ENCODE measurements at regions not wholly inside any gene's neighbourhood (a gene's known extent, or its start where the extent isn't known, plus 50 kb on each side); places are given as distances from the start of the nearest gene placed in this dataset.

DNA sequence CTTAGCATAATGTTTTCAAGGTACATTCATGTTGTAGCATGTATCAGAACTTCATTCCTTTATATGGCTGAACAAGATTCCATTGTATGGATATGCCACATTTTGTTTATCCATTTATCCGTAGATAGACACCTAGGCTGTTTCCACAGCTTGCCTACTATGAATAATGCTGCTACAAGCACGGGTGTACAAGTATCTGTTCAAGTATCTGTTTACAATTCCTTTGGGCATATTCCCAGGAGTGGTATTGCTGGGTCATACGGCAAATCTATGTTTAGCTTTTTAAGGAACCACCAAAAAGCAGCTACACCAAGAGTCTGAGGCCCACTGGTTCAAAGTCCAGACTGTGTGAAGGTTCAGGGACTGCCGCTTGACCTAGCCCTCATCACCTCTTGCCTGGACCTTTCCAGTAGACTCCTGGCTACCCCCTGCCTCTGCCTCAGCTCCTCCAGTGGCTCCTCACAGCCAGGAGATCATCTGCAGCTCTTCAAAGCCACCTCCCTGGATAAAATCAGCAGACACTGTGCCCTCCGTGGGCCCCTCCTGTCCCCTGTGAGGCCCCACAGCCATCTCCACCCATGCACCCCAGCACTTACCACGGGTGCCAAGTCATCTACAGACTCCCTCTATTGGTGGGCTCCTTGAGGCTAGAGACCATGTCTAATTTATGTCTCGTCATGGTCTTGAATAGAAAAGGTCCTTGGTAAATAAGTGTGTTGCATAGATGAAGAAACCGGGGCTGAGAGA is 160.3 kb downstream of the MN1 start:
- Histone ChIP-seq H3K79me2 (ENCODE audit: insufficient read depth, low read length) (no peaks in the 10 kb centered on the region), H3K36me3 (ENCODE audit: insufficient read depth, low read length) (no peaks in the 10 kb centered on the region), H2AFZ (ENCODE audit: low read depth, low read length) (no peak overlapping the region), H3K9me3 (ENCODE audit: insufficient read depth, low read depth, low read length) (no peaks in the 10 kb centered on the region), H3K4me2 (ENCODE audit: low read length) (no peak overlapping the region), H3K9ac (ENCODE audit: low read length) (no peak overlapping the region), H3K27me3 (ENCODE audit: insufficient read depth, low read length) (peaks cover 8% of the 10 kb centered on the region), H3K4me1 (ENCODE audit: insufficient read depth, low read length) (peaks cover 2% of the 10 kb centered on the region), H4K20me1 (ENCODE audit: insufficient read depth, low read length) (no peaks in the 10 kb centered on the region), H3K4me3 (ENCODE audit: insufficient read depth, low read depth, low read length) (no peak overlapping the region), H3K27ac (ENCODE audit: low read depth, low read length) (no peak overlapping the region)
- TF ChIP-seq, protein P1, sequence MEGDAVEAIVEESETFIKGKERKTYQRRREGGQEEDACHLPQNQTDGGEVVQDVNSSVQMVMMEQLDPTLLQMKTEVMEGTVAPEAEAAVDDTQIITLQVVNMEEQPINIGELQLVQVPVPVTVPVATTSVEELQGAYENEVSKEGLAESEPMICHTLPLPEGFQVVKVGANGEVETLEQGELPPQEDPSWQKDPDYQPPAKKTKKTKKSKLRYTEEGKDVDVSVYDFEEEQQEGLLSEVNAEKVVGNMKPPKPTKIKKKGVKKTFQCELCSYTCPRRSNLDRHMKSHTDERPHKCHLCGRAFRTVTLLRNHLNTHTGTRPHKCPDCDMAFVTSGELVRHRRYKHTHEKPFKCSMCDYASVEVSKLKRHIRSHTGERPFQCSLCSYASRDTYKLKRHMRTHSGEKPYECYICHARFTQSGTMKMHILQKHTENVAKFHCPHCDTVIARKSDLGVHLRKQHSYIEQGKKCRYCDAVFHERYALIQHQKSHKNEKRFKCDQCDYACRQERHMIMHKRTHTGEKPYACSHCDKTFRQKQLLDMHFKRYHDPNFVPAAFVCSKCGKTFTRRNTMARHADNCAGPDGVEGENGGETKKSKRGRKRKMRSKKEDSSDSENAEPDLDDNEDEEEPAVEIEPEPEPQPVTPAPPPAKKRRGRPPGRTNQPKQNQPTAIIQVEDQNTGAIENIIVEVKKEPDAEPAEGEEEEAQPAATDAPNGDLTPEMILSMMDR (IDR thresholded peaks at IDR 0.05; ENCODE audit: insufficient read depth, low read depth, low read length) = no peak
- no peak for TF ChIP-seq EZH2 (IDR thresholded peaks at IDR 0.05; ENCODE audit: insufficient read depth, low read length)
- Mint-ChIP-seq H3K36me3 (ENCODE audit: low read depth, unreplicated experiment) (no peaks in the 10 kb centered on the region), H3K9me3 (ENCODE audit: unreplicated experiment) (peaks cover 2% of the 10 kb centered on the region), H3K4me3 (ENCODE audit: unreplicated experiment) (no peak overlapping the region), H3K4me1 (ENCODE audit: low read depth, unreplicated experiment) (no peaks in the 10 kb centered on the region), H3K27ac (ENCODE audit: unreplicated experiment) (no peak overlapping the region), H3K27me3 (ENCODE audit: low read depth, unreplicated experiment) (peaks cover 24% of the 10 kb centered on the region)
- FAIRE-seq (no peak), DNase-seq (ENCODE audit: low read depth) (peak; percentile 27)

- Mint-ChIP-seq H3K9me3 (ENCODE audit: unreplicated experiment) (peaks cover 2% of the 10 kb centered on the region), H3K27ac (ENCODE audit: unreplicated experiment) (no peak overlapping the region), H3K4me3 (ENCODE audit: unreplicated experiment) (no peak overlapping the region), H3K36me3 (ENCODE audit: low read depth, unreplicated experiment) (no peaks in the 10 kb centered on the region), H3K4me1 (ENCODE audit: low read depth, unreplicated experiment) (no peaks in the 10 kb centered on the region), H3K27me3 (ENCODE audit: low read depth, unreplicated experiment) (peaks cover 16% of the 10 kb centered on the region)
- FAIRE-seq (no peak), DNase-seq (ENCODE audit: low read depth) (no peak)
- Histone ChIP-seq H3K27me3 (ENCODE audit: insufficient read depth, low read length) (peaks cover 6% of the 10 kb centered on the region), H3K4me1 (ENCODE audit: insufficient read depth, low read length) (peaks cover 2% of the 10 kb centered on the region), H4K20me1 (ENCODE audit: insufficient read depth, low read length) (no peaks in the 10 kb centered on the region), H3K4me3 (ENCODE audit: insufficient read depth, low read depth, low read length) (no peak overlapping the region), H3K79me2 (ENCODE audit: insufficient read depth, low read length) (no peaks in the 10 kb centered on the region), H2AFZ (ENCODE audit: low read depth, low read length) (no peak overlapping the region), H3K9ac (ENCODE audit: low read length) (no peak overlapping the region), H3K36me3 (ENCODE audit: insufficient read depth, low read length) (no peaks in the 10 kb centered on the region), H3K27ac (ENCODE audit: low read depth, low read length) (no peak overlapping the region), H3K9me3 (ENCODE audit: insufficient read depth, low read depth, low read length) (no peaks in the 10 kb centered on the region), H3K4me2 (ENCODE audit: low read length) (no peak overlapping the region)
- TF ChIP-seq, protein P1 (IDR thresholded peaks at IDR 0.05; ENCODE audit: insufficient read depth, low read depth, low read length) = no peak
- TF ChIP-seq EZH2 (IDR thresholded peaks at IDR 0.05; ENCODE audit: insufficient read depth, low read length) = no peak
Measured at GRCh38 chr22:27642104-27642800, 159.3 kb downstream of the MN1 start.

- Mint-ChIP-seq H3K4me1 (ENCODE audit: low read depth, unreplicated experiment) (no peaks in the 10 kb centered on the region), H3K4me3 (ENCODE audit: unreplicated experiment) (no peak overlapping the region), H3K27me3 (ENCODE audit: low read depth, unreplicated experiment) (peaks cover 20% of the 10 kb centered on the region), H3K27ac (ENCODE audit: unreplicated experiment) (no peak overlapping the region), H3K9me3 (ENCODE audit: unreplicated experiment) (peaks cover 4% of the 10 kb centered on the region), H3K36me3 (ENCODE audit: low read depth, unreplicated experiment) (no peaks in the 10 kb centered on the region)
- no peaks in the 10 kb centered on the region for H3K9me3 ChIP-seq (ENCODE audit: insufficient read depth, low read depth, low read length)
- H2AFZ ChIP-seq (ENCODE audit: low read depth, low read length) = no peak overlapping the region
- H3K79me2 ChIP-seq (ENCODE audit: insufficient read depth, low read length) = no peaks in the 10 kb centered on the region
- no peak for FAIRE-seq
- no peak for DNase-seq (ENCODE audit: low read depth)
- no peaks in the 10 kb centered on the region for H3K36me3 ChIP-seq (ENCODE audit: insufficient read depth, low read length)
- H3K9ac ChIP-seq (ENCODE audit: low read length) = no peak overlapping the region
- H3K27me3 ChIP-seq (ENCODE audit: insufficient read depth, low read length) = peaks cover 18% of the 10 kb centered on the region
- no peak overlapping the region for H3K4me2 ChIP-seq (ENCODE audit: low read length)
- H4K20me1 ChIP-seq (ENCODE audit: insufficient read depth, low read length) = no peaks in the 10 kb centered on the region
- TF ChIP-seq, protein P1 (IDR thresholded peaks at IDR 0.05; ENCODE audit: insufficient read depth, low read depth, low read length) = no peak
- H3K4me3 ChIP-seq (ENCODE audit: insufficient read depth, low read depth, low read length) = no peak overlapping the region
- no peak overlapping the region for H3K27ac ChIP-seq (ENCODE audit: low read depth, low read length)
- no peaks in the 10 kb centered on the region for H3K4me1 ChIP-seq (ENCODE audit: insufficient read depth, low read length)
Measured at GRCh38 chr22:27643907-27644306, 157.6 kb downstream of the MN1 start.

Data from astrocyte (in vitro differentiated cells and primary cell).